ENCODE measurements at regions not wholly inside any gene's neighbourhood (a gene's known extent, or its start where the extent isn't known, plus 50 kb on each side); places are given as distances from the start of the nearest gene placed in this dataset.

DNA sequence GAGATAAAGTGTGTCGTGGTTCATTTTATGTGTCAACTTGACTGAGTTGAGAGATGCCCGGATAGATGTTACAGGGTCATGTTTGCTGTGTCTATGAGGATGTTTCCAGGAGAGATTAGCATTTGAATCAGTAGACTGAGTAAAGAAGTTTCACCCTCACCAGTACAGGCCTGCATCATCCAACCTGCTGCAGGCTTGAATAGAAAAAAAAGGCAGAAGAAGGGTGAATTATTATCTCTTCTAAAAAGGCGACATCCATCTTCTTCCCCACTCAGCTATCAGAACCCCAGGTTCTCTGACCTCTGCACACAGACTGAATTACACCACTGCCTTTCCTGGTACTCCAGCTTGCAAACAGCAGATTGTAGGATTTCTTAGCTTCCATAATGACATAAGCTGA is 1293.7 kb upstream of the FLRT2 start:
- ChIA-PET POLR2A (interaction anchor here (0.7 kb wide), 1 partner anchor 343 kb away, joined by 4 read pairs; no protein-coding TSS in a partner anchor), CTCF (ENCODE audit: unreplicated experiment) (no interaction called here)
- Histone ChIP-seq H3K9me2 (ENCODE audit: insufficient read depth, low read length) (no peaks in the 10 kb centered on the region), H2AFZ (ENCODE audit: low read length) (no peak overlapping the region), H3K27ac (ENCODE audit: low read depth, low read length, poor library complexity, severe bottlenecking) (no peak overlapping the region), H4K20me1 (ENCODE audit: insufficient read depth, low read length) (no peaks in the 10 kb centered on the region), H3K4me1 (ENCODE audit: insufficient read depth, low read length, poor library complexity, severe bottlenecking) (no peaks in the 10 kb centered on the region), H3K79me2 (ENCODE audit: insufficient read depth, low read depth, low read length) (no peaks in the 10 kb centered on the region), H3K9me3 (ENCODE audit: low read length) (no peaks in the 10 kb centered on the region), H3K4me2 (ENCODE audit: low read length) (no peak overlapping the region), H3K4me3 (ENCODE audit: low read depth, low read length, poor library complexity, severe bottlenecking) (no peak overlapping the region), H3K36me3 (ENCODE audit: insufficient read depth, low read length) (no peaks in the 10 kb centered on the region)
- intact Hi-C loops (cut with micrococcal nuclease; ENCODE audit: unreplicated experiment), result no loop called here
- no peak for DNase-seq (ENCODE audit: low spot score)
- TF ChIP-seq, protein P1, sequence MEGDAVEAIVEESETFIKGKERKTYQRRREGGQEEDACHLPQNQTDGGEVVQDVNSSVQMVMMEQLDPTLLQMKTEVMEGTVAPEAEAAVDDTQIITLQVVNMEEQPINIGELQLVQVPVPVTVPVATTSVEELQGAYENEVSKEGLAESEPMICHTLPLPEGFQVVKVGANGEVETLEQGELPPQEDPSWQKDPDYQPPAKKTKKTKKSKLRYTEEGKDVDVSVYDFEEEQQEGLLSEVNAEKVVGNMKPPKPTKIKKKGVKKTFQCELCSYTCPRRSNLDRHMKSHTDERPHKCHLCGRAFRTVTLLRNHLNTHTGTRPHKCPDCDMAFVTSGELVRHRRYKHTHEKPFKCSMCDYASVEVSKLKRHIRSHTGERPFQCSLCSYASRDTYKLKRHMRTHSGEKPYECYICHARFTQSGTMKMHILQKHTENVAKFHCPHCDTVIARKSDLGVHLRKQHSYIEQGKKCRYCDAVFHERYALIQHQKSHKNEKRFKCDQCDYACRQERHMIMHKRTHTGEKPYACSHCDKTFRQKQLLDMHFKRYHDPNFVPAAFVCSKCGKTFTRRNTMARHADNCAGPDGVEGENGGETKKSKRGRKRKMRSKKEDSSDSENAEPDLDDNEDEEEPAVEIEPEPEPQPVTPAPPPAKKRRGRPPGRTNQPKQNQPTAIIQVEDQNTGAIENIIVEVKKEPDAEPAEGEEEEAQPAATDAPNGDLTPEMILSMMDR (conservative IDR thresholded peaks at IDR 0.05; ENCODE audit: low read length), result no peak
- TF ChIP-seq EZH2phosphoT487 (IDR thresholded peaks at IDR 0.05; ENCODE audit: borderline replicate concordance, low read depth, low read length), result no peak
- no TSS peak for BruUV-seq (replicated peaks)

DNA sequence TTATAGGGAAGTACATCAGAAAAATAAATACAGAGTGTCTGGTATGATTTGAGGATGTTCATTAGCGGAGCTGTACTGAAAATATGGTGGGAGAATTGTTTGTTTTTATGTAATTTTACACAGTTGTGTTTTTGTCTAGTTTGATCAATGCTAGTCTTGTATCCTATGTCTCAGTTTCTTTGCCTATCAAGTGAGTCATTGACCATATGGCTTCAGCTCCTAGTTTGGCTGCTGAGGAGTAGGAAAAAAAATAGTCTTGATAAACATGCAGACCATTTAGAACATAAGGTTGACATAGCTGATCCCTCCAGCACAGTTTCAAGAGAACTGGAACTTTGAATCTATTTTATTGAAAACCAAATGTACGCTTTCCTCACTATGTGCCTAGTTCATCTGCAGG is 1292.1 kb upstream of the FLRT2 start:
- TF ChIP-seq EZH2phosphoT487 (IDR thresholded peaks at IDR 0.05; ENCODE audit: borderline replicate concordance, low read depth, low read length), result no peak
- TF ChIP-seq, protein P1 (conservative IDR thresholded peaks at IDR 0.05; ENCODE audit: low read length), result no peak
- BruUV-seq (replicated peaks), result no TSS peak
- no peak overlapping the region for H3K27ac ChIP-seq (ENCODE audit: low read depth, low read length, poor library complexity, severe bottlenecking)
- ChIA-PET CTCF (ENCODE audit: unreplicated experiment) (no interaction called here), POLR2A (no interaction called here)
- intact Hi-C loops (cut with micrococcal nuclease; ENCODE audit: unreplicated experiment), result no loop called here
- no peaks in the 10 kb centered on the region for H3K4me1 ChIP-seq (ENCODE audit: insufficient read depth, low read length, poor library complexity, severe bottlenecking)
- H3K4me2 ChIP-seq (ENCODE audit: low read length), result no peak overlapping the region
- H3K36me3 ChIP-seq (ENCODE audit: insufficient read depth, low read length), result no peaks in the 10 kb centered on the region
- no peak overlapping the region for H3K4me3 ChIP-seq (ENCODE audit: low read depth, low read length, poor library complexity, severe bottlenecking)
- H3K9me3 ChIP-seq (ENCODE audit: low read length), result no peaks in the 10 kb centered on the region
- DNase-seq (ENCODE audit: low spot score), result no peak
- no peaks in the 10 kb centered on the region for H3K9me2 ChIP-seq (ENCODE audit: insufficient read depth, low read length)
- no peaks in the 10 kb centered on the region for H4K20me1 ChIP-seq (ENCODE audit: insufficient read depth, low read length)
- no peak overlapping the region for H2AFZ ChIP-seq (ENCODE audit: low read length)
- H3K79me2 ChIP-seq (ENCODE audit: insufficient read depth, low read depth, low read length), result no peaks in the 10 kb centered on the region

DNA sequence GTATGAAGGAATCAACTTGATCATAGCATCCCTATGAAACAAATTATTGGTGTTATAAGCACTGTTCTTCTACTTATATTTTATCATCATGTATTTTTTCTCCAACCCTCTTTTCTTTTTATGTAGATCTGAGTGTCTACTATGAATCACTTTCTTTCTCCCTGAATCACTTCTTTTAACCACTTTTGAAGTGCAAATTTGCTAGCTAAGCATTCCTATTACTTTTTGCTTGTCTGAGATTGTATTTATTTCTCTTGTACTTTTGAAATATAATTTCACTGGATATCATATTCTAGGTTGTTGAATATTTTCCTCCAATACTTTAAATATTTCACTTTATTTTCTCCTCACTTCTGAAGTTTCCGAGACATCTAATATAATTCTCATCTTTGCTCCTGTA is 1282.3 kb upstream of the FLRT2 start:
- Histone ChIP-seq H3K4me1 (ENCODE audit: insufficient read depth, low read length, poor library complexity, severe bottlenecking) (no peaks in the 10 kb centered on the region), H4K20me1 (ENCODE audit: insufficient read depth, low read length) (no peaks in the 10 kb centered on the region), H3K36me3 (ENCODE audit: insufficient read depth, low read length) (no peaks in the 10 kb centered on the region), H3K4me2 (ENCODE audit: low read length) (no peak overlapping the region), H2AFZ (ENCODE audit: low read length) (no peak overlapping the region), H3K79me2 (ENCODE audit: insufficient read depth, low read depth, low read length) (no peaks in the 10 kb centered on the region), H3K4me3 (ENCODE audit: low read depth, low read length, poor library complexity, severe bottlenecking) (no peak overlapping the region), H3K9me3 (ENCODE audit: low read length) (no peaks in the 10 kb centered on the region), H3K27ac (ENCODE audit: low read depth, low read length, poor library complexity, severe bottlenecking) (no peak overlapping the region), H3K9me2 (ENCODE audit: insufficient read depth, low read length) (no peaks in the 10 kb centered on the region)
- ChIA-PET POLR2A (no interaction called here), CTCF (ENCODE audit: unreplicated experiment) (no interaction called here)
- DNase-seq (ENCODE audit: low spot score), result no peak
- intact Hi-C loops (cut with micrococcal nuclease; ENCODE audit: unreplicated experiment), result no loop called here
- BruUV-seq (replicated peaks), result no TSS peak
- TF ChIP-seq, protein P1 (conservative IDR thresholded peaks at IDR 0.05; ENCODE audit: low read length), result no peak
- no peak for TF ChIP-seq EZH2phosphoT487 (IDR thresholded peaks at IDR 0.05; ENCODE audit: borderline replicate concordance, low read depth, low read length)

Measured in OCI-LY7 (cell line).